GM19455 (cell line): ENCODE measurements at regions not wholly inside any gene's neighbourhood (a gene's known extent, or its start where the extent isn't known, plus 50 kb on each side); places are given as distances from the start of the nearest gene placed in this dataset.
"Not testable (repeated sequence)": the region's sequence is repeated elsewhere in the genome, so short reads cannot be mapped to it uniquely, and the experiment has no call there.

Experiments
- ATAC-seq: cut with Tn5 transposase; IDR thresholded peaks from one replicate; pipeline ENCODE4 v1.9.1; 2021; ENCODE audit not compliant: unreplicated experiment

DNA sequence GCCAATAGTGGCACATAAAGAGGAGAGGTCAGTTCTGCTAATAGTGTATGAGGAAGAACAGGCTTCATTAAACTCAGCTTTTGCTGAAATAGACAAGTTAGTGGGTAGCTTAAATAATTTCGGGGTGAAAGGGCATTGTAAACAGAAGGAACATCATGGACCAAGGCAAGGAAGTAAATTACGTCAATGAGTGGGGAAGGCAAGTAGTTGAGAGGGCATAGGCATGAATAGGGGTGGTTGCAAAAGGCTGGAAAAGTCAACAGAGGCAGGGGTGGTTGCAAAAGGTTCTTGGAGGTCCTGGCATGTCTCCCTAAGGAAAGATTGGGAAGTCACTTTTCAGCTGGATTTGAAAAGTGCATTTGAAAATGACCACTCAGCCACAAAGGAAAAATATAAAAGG lies 383.3 kb upstream of the RPS23 start:
- no peak for ATAC-seq

GRCh38 chr5:82659115-82659514 lies 381.0 kb upstream of the RPS23 start:
- no peak for ATAC-seq

DNA sequence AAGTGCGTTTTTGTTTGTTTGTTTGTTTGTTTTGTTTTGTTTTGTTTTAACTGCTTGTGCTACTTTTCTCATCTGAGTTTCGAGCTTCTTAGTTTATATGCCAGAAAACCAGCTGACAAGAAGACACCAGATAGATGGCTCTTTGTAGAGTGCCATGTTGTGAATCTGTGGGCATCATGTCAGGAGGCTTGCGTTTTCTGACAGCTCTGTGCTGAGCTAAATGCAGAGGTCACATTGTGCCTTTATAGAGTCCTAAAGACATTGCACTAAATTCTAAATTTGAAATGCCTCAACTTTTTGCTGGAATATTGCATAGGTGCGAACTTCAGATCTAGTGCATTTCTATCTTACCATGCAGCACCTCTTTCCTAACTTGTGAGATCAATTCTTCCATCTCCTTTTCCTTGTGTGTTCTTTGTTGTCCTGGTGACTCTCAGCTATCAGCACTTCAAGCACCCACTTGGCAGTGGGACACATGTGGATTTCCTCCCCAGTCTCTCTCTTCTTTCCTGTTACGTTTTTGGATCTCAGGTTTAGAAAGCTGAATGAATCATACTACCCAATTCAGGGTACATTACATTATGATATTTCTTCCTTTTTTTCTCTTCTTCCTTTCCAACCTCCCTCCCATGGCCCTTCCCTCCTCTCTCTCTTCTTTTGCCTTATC lies 379.0 kb upstream of the RPS23 start:
- ATAC-seq = no peak

GRCh38 chr5:82656341-82656761 lies 378.2 kb upstream of the RPS23 start:
- ATAC-seq = no peak

DNA sequence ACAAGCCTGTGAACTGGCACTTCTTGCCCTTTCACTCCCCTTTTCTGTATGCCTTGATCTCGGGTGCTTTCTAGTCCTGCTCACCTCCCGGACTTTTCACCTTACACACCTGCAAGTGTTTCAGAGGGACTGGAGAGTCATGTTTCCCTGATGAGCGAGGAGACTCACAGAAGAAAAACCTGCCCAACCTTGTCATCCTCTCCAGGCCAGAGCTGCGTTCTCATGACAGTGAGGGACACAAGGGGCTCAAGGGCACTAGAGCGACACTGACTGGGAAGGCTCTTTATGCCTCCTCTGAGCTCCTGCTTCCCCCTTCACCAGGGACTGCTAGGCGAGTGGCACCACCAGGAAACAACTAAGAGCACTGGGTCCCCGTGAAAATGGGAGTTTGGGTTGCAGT lies 376.9 kb upstream of the RPS23 start:
- ATAC-seq = no peak

GRCh38 chr5:82649943-82650342 lies 371.8 kb upstream of the RPS23 start:
- ATAC-seq = no peak

DNA sequence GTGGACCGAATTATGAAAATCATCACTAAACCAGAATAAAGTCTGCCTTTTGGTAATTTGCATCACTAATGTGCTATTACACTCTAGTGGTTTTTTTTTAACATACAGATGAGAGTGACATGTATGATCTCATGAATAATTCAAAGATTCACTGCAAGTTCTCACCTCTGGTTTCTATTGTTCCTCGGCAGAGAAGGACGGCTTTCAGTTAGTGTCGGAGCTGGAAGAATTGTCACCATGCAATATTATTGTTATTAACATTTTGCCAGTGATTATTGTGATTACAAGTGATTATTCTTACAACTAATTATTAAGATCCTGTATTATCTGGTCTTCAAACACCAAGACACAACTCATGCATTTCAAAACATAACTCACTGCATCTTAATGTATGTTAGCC lies 366.6 kb upstream of the RPS23 start:
- no peak for ATAC-seq

DNA sequence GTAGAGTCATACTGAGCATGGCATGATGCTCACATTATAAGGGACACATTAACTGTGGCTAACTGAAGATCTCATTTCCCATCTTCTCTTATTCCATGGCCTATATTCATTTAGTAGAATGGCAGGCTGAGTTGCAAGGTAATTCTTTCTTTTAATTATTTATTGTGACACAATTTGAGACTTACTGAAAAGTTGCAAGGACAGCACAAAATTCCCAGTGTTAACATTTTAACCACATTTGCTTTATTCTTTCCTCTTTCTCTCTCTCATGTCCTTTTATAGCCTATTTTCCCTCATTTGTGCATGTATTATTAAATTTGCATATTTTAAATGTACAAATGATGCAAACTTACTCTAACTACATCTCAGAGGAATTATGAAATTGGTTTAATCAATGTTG lies 366.1 kb upstream of the RPS23 start:
- no peak for ATAC-seq

DNA sequence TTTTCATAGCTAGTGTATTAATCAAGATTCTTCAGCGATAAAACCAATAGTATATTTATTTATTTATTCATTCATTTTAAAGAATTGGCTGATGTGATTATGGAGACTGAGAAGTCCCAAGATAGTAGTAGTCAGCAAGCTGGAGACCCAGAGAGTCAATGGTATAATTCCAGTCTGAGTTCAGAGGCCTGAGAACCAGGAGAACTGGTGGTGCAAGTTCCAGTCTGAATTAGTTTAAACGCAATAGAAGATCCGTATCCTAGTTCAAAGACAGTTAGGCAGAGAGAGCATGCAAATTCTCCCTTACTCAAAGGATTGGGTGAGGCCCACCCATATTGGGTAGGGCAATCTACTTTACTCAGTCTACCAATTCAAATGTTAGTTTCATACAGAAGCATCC lies 364.2 kb upstream of the RPS23 start:
- no peak for ATAC-seq

GRCh38 chr5:82641331-82642003 lies 363.3 kb upstream of the RPS23 start:
- peak; percentile 63 for ATAC-seq

DNA sequence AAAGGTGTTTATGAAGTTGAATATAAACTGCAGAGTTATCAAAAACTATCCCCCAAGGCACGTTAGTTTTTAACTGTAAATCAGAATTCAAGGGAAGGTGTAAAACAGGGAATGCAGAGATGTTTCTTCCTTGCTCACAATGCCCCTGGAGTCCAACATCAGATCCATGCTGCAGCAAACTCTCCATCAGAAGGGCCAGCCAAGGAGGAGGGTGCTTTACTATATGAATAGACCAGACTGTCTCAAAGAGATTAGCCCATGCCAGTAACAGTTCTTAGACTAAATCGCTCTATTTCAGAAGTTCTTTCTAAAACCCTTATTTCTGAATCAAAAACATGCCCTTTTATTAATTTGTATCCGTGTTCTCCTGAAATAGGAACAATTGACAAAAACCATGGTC lies 362.8 kb upstream of the RPS23 start:
- ATAC-seq = no peak

- ATAC-seq = no peak
These were observed 361.4 kb upstream of the RPS23 start for GRCh38 chr5:82639393-82640144.

DNA sequence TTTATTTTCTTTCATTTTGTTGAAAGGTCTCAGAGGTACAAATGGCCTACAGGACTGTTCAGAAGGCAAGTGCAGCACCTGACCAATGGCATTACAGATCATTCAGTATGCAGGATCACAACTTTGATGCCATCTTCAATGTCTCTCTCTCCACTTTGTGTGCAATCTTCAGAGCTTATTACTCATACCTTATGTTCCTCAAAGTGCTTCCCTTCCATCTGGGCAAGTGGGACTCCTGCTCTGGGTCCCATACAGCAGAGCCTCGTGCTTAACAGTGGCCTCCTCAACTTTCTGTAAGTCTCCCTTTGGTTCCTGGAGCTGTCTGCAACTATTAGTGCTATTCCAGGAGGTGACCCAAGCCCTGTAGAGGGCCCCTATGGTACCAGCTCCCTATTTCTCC lies 358.4 kb upstream of the RPS23 start:
- no peak for ATAC-seq

DNA sequence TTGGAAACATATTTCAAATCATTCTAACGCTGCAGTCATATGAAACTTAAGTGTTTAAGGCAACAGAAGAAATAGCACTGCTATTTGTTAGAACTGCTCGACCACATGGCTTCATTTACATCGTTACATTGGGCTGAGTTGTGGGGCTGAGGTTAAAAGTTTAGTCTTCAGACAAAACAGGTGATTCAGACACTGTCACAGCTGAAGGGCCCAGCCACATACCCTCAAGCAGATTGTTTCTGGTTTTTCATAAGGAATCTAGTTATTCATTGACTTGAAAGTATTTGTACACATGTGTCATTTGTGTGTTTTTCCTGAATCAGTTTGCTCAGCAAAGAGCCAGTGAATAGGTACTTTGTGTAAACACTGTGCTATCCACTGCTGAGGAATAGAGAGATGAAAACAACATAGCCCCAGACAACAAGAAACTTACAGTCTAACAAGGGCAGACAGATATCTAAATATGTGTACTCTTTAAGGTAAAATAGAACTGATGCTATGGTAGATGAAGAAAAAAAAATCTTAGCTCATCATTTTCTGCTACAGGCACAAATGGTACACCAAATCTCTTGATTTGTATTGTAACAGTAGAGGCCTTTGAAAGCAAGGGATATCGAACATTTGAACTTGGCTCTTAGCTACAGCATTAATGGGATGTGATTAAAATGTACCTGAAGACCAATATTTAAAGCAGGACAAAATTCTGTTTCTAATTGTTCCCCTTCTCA lies 357.6 kb upstream of the RPS23 start:
- ATAC-seq = no peak

- ATAC-seq = no peak
These were observed 350.3 kb upstream of the RPS23 start for GRCh38 chr5:82628364-82628910.

- not testable (repeated sequence) for ATAC-seq
These were observed 348.9 kb upstream of the RPS23 start for GRCh38 chr5:82626905-82627591.

DNA sequence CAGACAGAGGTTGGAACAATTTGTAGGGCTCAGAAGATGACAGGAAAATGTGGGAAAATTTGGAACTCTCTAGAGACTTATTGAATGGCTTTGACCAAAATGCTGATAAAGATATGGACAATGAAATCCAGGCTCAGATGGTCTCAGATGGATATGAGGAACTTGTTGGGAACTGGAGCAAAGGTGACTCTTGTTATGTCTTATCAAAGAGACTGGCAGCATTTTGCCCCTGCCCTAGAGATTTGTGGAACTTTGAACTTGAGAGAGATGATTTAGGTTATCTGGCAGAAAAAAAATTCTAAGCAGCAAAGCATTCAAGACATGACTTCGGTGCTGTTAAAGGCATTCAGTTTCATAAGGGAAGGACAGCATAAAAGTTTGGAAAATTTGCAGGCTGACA lies 347.9 kb upstream of the RPS23 start:
- not testable (repeated sequence) for ATAC-seq

DNA sequence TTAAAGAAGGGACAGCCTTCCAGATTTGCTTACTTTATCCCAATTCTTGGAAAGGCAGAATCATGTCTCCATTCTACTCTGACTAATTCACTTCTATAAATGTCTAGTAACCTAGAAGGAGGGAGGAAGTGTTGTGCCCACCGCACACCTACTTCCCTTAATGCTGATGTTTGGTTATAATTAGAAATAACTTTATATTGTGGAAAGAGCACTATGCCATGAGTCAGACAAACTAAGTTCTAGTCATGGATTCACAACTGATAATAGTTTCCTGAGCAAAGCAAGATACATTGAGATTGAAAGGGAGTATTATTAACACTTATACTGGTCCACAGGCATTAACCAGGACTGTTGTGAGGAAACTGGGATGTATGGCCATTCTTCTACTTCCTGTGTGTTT lies 345.9 kb upstream of the RPS23 start:
- ATAC-seq = no peak

- no peak for ATAC-seq
These were observed 344.8 kb upstream of the RPS23 start for GRCh38 chr5:82622711-82623514.

DNA sequence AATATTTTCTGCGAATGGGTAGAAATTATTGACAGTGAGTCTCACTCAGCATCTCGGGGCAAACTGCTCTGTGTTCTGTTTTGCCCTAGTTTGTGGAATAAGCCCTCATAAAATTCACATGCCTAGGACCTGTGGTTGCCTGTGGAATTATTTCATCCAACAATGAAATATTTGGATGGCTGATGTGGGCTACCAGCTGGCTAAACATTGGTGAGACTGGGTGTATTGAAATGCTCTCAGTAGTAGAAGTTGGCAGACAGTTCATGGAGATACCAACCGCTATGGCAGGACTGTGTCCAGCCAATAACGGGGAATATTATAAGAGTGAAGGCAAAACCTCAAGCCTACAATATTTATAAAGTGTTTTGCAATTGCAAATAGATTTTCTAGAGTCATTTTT lies 344.1 kb upstream of the RPS23 start:
- ATAC-seq = no peak
